ENCODE measurements at regions not wholly inside any gene's neighbourhood (a gene's known extent, or its start where the extent isn't known, plus 50 kb on each side); places are given as distances from the start of the nearest gene placed in this dataset.
"Not testable (repeated sequence)": the region's sequence is repeated elsewhere in the genome, so short reads cannot be mapped to it uniquely, and the experiment has no call there.

DNA sequence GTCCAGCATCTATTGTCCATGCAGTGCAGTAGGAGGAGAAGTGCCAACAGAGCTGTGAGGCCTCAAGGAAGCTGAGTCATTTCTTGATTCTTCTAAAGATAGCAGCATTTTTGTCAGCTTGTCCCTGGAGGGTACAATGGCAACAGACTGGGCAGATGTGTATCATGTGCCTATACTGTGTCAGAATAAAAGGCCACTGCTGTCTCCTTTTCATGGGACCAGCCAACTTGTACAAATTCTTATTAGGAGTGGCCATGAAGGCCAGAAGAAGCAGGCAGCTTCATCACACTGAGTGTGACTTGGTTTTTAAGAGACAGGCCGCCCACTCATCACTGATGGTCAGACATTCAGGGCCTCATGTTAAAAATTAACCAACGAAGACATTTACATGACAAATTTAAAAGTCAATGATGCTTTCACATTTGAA lies 185.0 kb upstream of the FAM241A start:
- peaks cover 3% of the 10 kb centered on the region for H3K4me1 Mint-ChIP-seq
- Histone ChIP-seq H3K27ac (ENCODE audit: low read length in 2 of 2) (no peak overlapping the region), H3K9me3 (ENCODE audit: control extremely low read depth in 1 of 3, control insufficient read depth in 2 of 3, insufficient read depth in 1 of 3, low read length in 2 of 3) (no peaks in the 10 kb centered on the region), H3K4me3 (ENCODE audit: control extremely low read depth in 1 of 5, extremely low read depth in 1 of 5, insufficient read depth in 1 of 5, low read depth in 2 of 5, low read length in 4 of 5) (no peak overlapping the region), H2AFZ (ENCODE audit: insufficient read depth, low read depth, low read length, poor library complexity, severe bottlenecking) (no peak overlapping the region), H3K27me3 (replicated peaks in 1 of 4; ENCODE audit: control extremely low read depth in 1 of 4, control insufficient read depth in 3 of 4, insufficient read depth in 4 of 4, low read length in 3 of 4) (peaks cover 0 to 3% (median 0%) of the 10 kb centered on the region in 4 experiments), H3K4me2 (replicated peaks; ENCODE audit: low read depth, low read length, poor library complexity, severe bottlenecking) (no peak overlapping the region), H3K36me3 (replicated peaks in 1 of 2; ENCODE audit: control extremely low read depth in 1 of 2, control insufficient read depth in 1 of 2, extremely low read depth in 1 of 2, insufficient read depth in 2 of 2, low read length in 1 of 2) (no peaks in the 10 kb centered on the region), H3K9ac (ENCODE audit: low read length) (no peak overlapping the region), H3K4me1 (ENCODE audit: control insufficient read depth in 2 of 2, insufficient read depth in 2 of 2, low read length in 2 of 2) (no peaks in the 10 kb centered on the region), H4K20me1 (ENCODE audit: control insufficient read depth, insufficient read depth, low read length, poor library complexity, severe bottlenecking) (no peaks in the 10 kb centered on the region), H3K79me2 (ENCODE audit: control insufficient read depth, insufficient read depth, low read length) (no peaks in the 10 kb centered on the region)
- TF ChIP-seq, protein P1, sequence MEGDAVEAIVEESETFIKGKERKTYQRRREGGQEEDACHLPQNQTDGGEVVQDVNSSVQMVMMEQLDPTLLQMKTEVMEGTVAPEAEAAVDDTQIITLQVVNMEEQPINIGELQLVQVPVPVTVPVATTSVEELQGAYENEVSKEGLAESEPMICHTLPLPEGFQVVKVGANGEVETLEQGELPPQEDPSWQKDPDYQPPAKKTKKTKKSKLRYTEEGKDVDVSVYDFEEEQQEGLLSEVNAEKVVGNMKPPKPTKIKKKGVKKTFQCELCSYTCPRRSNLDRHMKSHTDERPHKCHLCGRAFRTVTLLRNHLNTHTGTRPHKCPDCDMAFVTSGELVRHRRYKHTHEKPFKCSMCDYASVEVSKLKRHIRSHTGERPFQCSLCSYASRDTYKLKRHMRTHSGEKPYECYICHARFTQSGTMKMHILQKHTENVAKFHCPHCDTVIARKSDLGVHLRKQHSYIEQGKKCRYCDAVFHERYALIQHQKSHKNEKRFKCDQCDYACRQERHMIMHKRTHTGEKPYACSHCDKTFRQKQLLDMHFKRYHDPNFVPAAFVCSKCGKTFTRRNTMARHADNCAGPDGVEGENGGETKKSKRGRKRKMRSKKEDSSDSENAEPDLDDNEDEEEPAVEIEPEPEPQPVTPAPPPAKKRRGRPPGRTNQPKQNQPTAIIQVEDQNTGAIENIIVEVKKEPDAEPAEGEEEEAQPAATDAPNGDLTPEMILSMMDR (IDR thresholded peaks at IDR 0.05): no peak
- H3K4me3 Mint-ChIP-seq: no peak overlapping the region
- no peak overlapping the region for H3K27ac Mint-ChIP-seq
- DNase-seq (no peak), ATAC-seq (ENCODE audit: low read depth) (no peak)
- H3K9me3 Mint-ChIP-seq (ENCODE audit: insufficient read depth): no peaks in the 10 kb centered on the region
- intact Hi-C loops (cut with micrococcal nuclease): no loop called here
- WGBS (ENCODE audit: insufficient coverage): 80% methylated on average over 1 of the region's 2 CpGs
- ChIA-PET CTCF (no interaction called here), POLR2A (no interaction called here)
- H3K27me3 Mint-ChIP-seq: no peaks in the 10 kb centered on the region

DNA sequence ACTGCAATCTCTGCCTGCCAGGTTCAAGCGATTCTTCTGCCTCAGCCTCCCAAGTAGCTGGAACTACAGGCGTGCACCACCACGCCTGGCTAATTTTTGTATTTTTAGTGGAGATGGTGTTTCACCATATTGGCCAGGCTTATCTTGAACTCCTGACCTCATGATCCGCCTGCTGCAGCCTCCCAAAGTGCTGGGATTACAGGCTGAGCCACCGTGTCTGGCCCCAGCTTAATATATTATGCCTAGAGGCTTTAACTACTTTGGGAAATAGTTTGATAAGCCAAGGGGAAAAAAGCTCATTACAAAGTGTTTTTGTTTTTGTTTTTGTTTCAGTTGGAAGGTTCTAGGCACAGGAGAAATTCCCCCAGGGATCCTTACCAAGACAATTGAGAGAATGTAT lies 184.2 kb upstream of the FAM241A start:
- H3K4me1 ChIP-seq (ENCODE audit: control insufficient read depth in 2 of 2, insufficient read depth in 2 of 2, low read length in 2 of 2); H3K79me2 ChIP-seq (ENCODE audit: control insufficient read depth, insufficient read depth, low read length); H3K27me3 Mint-ChIP-seq; H3K4me3 ChIP-seq (ENCODE audit: control extremely low read depth in 1 of 5, extremely low read depth in 1 of 5, insufficient read depth in 1 of 5, low read depth in 2 of 5, low read length in 4 of 5); H4K20me1 ChIP-seq (ENCODE audit: control insufficient read depth, insufficient read depth, low read length, poor library complexity, severe bottlenecking); H3K9me3 ChIP-seq (ENCODE audit: control extremely low read depth in 1 of 3, control insufficient read depth in 2 of 3, insufficient read depth in 1 of 3, low read length in 2 of 3); intact Hi-C loops (cut with micrococcal nuclease); DNase-seq; H3K27me3 ChIP-seq (replicated peaks in 1 of 4; ENCODE audit: control extremely low read depth in 1 of 4, control insufficient read depth in 3 of 4, insufficient read depth in 4 of 4, low read length in 3 of 4); H3K4me3 Mint-ChIP-seq; H3K9me3 Mint-ChIP-seq (ENCODE audit: insufficient read depth); H3K36me3 ChIP-seq (replicated peaks in 1 of 2; ENCODE audit: control extremely low read depth in 1 of 2, control insufficient read depth in 1 of 2, extremely low read depth in 1 of 2, insufficient read depth in 2 of 2, low read length in 1 of 2); H2AFZ ChIP-seq (ENCODE audit: insufficient read depth, low read depth, low read length, poor library complexity, severe bottlenecking); H3K4me1 Mint-ChIP-seq; H3K27ac Mint-ChIP-seq; H3K9ac ChIP-seq (ENCODE audit: low read length); ATAC-seq (ENCODE audit: low read depth); H3K4me2 ChIP-seq (replicated peaks; ENCODE audit: low read depth, low read length, poor library complexity, severe bottlenecking); POLR2A ChIA-PET; H3K27ac ChIP-seq (ENCODE audit: low read length in 2 of 2); CTCF ChIA-PET: not testable (repeated sequence)
- 94% methylated on average over 5 of the region's 5 CpGs for WGBS (ENCODE audit: insufficient coverage)

Measured in B cell (primary cell).